Left lobe of liver (tissue), 2 donors: ENCODE measurements at regions not wholly inside any gene's neighbourhood (a gene's known extent, or its start where the extent isn't known, plus 50 kb on each side); places are given as distances from the start of the nearest gene placed in this dataset.

ENCODE experiments used
- ATAC-seq: fragments of 200-7000 bp; cut with Tn5 transposase; one replicate; pipeline ENCODE4 v1.9.1; 2020; ENCODE audit warnings: mild to moderate bottlenecking, moderate library complexity
- DNase-seq: peaks from one replicate; pipeline ENCODE4 v3.0.0-alpha.2; 2020; ENCODE audit warnings: low spot score
- donor health status: DM: no; HTN: no; CAD: no; lungs with moderate emphysema.
- donor health status: DM: no; HTN: yes; CAD: no.

GRCh38 chr4:58935332-58935731, 1825.1 kb upstream of the IGFBP7 start:
- ATAC-seq (no peak), DNase-seq (no peak)

GRCh38 chr4:58936436-58936835, 1826.3 kb upstream of the IGFBP7 start:
- DNase-seq, result no peak
- no peak for ATAC-seq

- ATAC-seq (no peak), DNase-seq (no peak)
Measured at GRCh38 chr4:58940167-58940566, 1830.0 kb upstream of the IGFBP7 start.

- no peak for DNase-seq
- ATAC-seq, result no peak
Measured at GRCh38 chr4:58941286-58941685, 1831.1 kb upstream of the IGFBP7 start.

- ATAC-seq, result no peak
- DNase-seq, result no peak
Measured at GRCh38 chr4:58953575-58953974, 1843.4 kb upstream of the IGFBP7 start.

GRCh38 chr4:58957711-58958110, 1847.5 kb upstream of the IGFBP7 start:
- no peak for ATAC-seq
- DNase-seq, result no peak

GRCh38 chr4:58961283-58961682, 1851.1 kb upstream of the IGFBP7 start:
- ATAC-seq (no peak), DNase-seq (no peak)

GRCh38 chr4:58961925-58962324, 1851.7 kb upstream of the IGFBP7 start:
- DNase-seq (no peak), ATAC-seq (no peak)

GRCh38 chr4:58962424-58962823, 1852.2 kb upstream of the IGFBP7 start:
- no peak for ATAC-seq

GRCh38 chr4:58981828-58982227, 1871.6 kb upstream of the IGFBP7 start:
- ATAC-seq (no peak), DNase-seq (no peak)

More at GRCh38 chr4:58962424-58962823, 1852.2 kb upstream of the IGFBP7 start:
- no peak for DNase-seq

GRCh38 chr4:58983887-58984286, 1873.7 kb upstream of the IGFBP7 start:
- no peak for DNase-seq
- ATAC-seq, result no peak

GRCh38 chr4:59002148-59002547, 1892.0 kb upstream of the IGFBP7 start:
- ATAC-seq, result no peak
- DNase-seq, result no peak

GRCh38 chr4:59024257-59024656, 1914.1 kb upstream of the IGFBP7 start:
- DNase-seq (no peak), ATAC-seq (no peak)

- no peak for ATAC-seq
- no peak for DNase-seq
Measured at GRCh38 chr4:59037812-59038211, 1927.6 kb upstream of the IGFBP7 start.

- ATAC-seq (no peak), DNase-seq (no peak)
Measured at GRCh38 chr4:59039046-59039445, 1928.9 kb upstream of the IGFBP7 start.

GRCh38 chr4:59044286-59044900, 1934.2 kb upstream of the IGFBP7 start:
- DNase-seq (no peak), ATAC-seq (no peak)

- ATAC-seq (no peak), DNase-seq (no peak)
Measured at GRCh38 chr4:59054086-59054485, 1943.9 kb upstream of the IGFBP7 start.

GRCh38 chr4:59057804-59058203, 1947.6 kb upstream of the IGFBP7 start:
- no peak for DNase-seq
- no peak for ATAC-seq

- DNase-seq, result no peak
- no peak for ATAC-seq
Measured at GRCh38 chr4:59058543-59058942, 1948.4 kb upstream of the IGFBP7 start.

- ATAC-seq, result no peak
- no peak for DNase-seq
Measured at GRCh38 chr4:59060002-59060846, 1950.0 kb upstream of the IGFBP7 start.

- no peak for ATAC-seq
- DNase-seq, result no peak
Measured at GRCh38 chr4:59060895-59061294, 1950.7 kb upstream of the IGFBP7 start.

GRCh38 chr4:59063015-59063720, 1953.0 kb upstream of the IGFBP7 start:
- DNase-seq (no peak), ATAC-seq (no peak)
